CD14-positive monocyte (primary cell): ENCODE measurements at regions not wholly inside any gene's neighbourhood (a gene's known extent, or its start where the extent isn't known, plus 50 kb on each side); places are given as distances from the start of the nearest gene placed in this dataset.

Experiments
- DNase-seq, 3 donors: peaks; one replicate each; pipeline ENCODE4 v3.0.0-alpha.2; 2011 to 2022
- H2AFZ ChIP-seq: 2 replicates; pipeline ENCODE4 v1.6.0; 2012; ENCODE audit warnings: mild to moderate bottlenecking, low read depth, low read length, inconsistent platforms; ENCODE audit not compliant: insufficient read depth, poor library complexity, severe bottlenecking
- H3K27ac ChIP-seq, 2 donors: 1 replicate in 1 of 2; 2 replicates in 1 of 2; pipeline ENCODE4 v1.5.1; 2012 to 2013; ENCODE audit warnings: low read length in 2 of 2, control low read depth in 1 of 2, inconsistent platforms in 1 of 2, low read depth in 1 of 2, mild to moderate bottlenecking in 1 of 2
- H3K27me3 ChIP-seq, 2 donors: one replicate each; pipeline versions ENCODE4 v1.6.0 to v1.6.1; 2011 to 2013; ENCODE audit warnings: low read length in 2 of 2; ENCODE audit not compliant: control insufficient read depth in 2 of 2, insufficient read depth in 2 of 2
- H3K36me3 ChIP-seq, 2 donors: replicated peaks in 1 of 2; 1 replicate in 1 of 2; 2 replicates in 1 of 2; pipeline versions ENCODE4 v1.5.1 to v1.6.1; 2012 to 2013; ENCODE audit warnings: low read length in 2 of 2, control low read depth in 1 of 2, inconsistent platforms in 1 of 2, mild to moderate bottlenecking in 1 of 2; ENCODE audit not compliant: insufficient read depth in 2 of 2, control insufficient read depth in 1 of 2
- H3K4me1 ChIP-seq, 2 donors: 1 replicate in 1 of 2; 2 replicates in 1 of 2; pipeline versions ENCODE4 v1.5.1 to v1.6.1; 2012 to 2013; ENCODE audit warnings: low read length in 2 of 2, control low read depth in 1 of 2, inconsistent platforms in 1 of 2, mild to moderate bottlenecking in 1 of 2, moderate library complexity in 1 of 2; ENCODE audit not compliant: insufficient read depth in 2 of 2, control insufficient read depth in 1 of 2
- H3K4me2 ChIP-seq: replicated peaks from 2 replicates; pipeline ENCODE3; 2012; ENCODE audit warnings: low read length, moderate library complexity, mild to moderate bottlenecking; ENCODE audit not compliant: poor library complexity, severe bottlenecking; ENCODE audit errors: extremely low read depth
- H3K4me3 ChIP-seq, 3 experiments: fragments of 200-600 bp in 1 of 3; sonication (generic) in 1 of 3; replicated peaks in 1 of 3; 1 replicate in 2 of 3; 2 replicates in 1 of 3; pipeline ENCODE4 v1.5.1; 2011 to 2013; ENCODE audit warnings: low read length in 3 of 3, mild to moderate bottlenecking in 3 of 3, control low read depth in 2 of 3, low read depth in 2 of 3, inconsistent platforms in 1 of 3, moderate library complexity in 1 of 3
- H3K79me2 ChIP-seq: 2 replicates; pipeline ENCODE4 v1.6.0; 2012; ENCODE audit warnings: mild to moderate bottlenecking, control low read depth, inconsistent platforms, low read length, moderate library complexity; ENCODE audit not compliant: insufficient read depth
- H3K9ac ChIP-seq: 2 replicates; pipeline ENCODE4 v1.6.0; 2017; ENCODE audit warnings: low read length, mild to moderate bottlenecking; ENCODE audit not compliant: insufficient read depth, poor library complexity, severe bottlenecking
- H3K9me3 ChIP-seq, 2 donors: replicated peaks in 1 of 2; 1 replicate in 1 of 2; 2 replicates in 1 of 2; pipeline versions ENCODE4 v1.5.1 to v1.6.1; 2012 to 2013; ENCODE audit warnings: low read length in 2 of 2, control low read depth in 1 of 2; ENCODE audit not compliant: control insufficient read depth in 1 of 2, insufficient read depth in 1 of 2
- H4K20me1 ChIP-seq: 2 replicates; pipeline ENCODE4 v1.6.0; 2012; ENCODE audit warnings: mild to moderate bottlenecking, low read length, control low read depth, moderate library complexity; ENCODE audit not compliant: insufficient read depth
- H3K27ac Mint-ChIP-seq, 7 donors: one replicate each; pipeline ENCODE4 v1.8.0; 2020; ENCODE audit warnings: mild to moderate bottlenecking in 7 of 7, mixed read lengths in 7 of 7, moderate library complexity in 6 of 7, inconsistent platforms in 2 of 7
- H3K27me3 Mint-ChIP-seq, 3 donors: one replicate each; pipeline ENCODE4 v1.8.0; 2021 to 2022; ENCODE audit warnings: low read depth in 3 of 3, mild to moderate bottlenecking in 3 of 3, mixed read lengths in 3 of 3, moderate library complexity in 3 of 3, inconsistent platforms in 1 of 3
- H3K36me3 Mint-ChIP-seq, 2 donors: one replicate each; pipeline ENCODE4 v1.8.0; 2020; ENCODE audit warnings: mixed read lengths in 2 of 2, inconsistent platforms in 1 of 2, mild to moderate bottlenecking in 1 of 2
- H3K4me1 Mint-ChIP-seq: one replicate; pipeline ENCODE4 v1.8.0; 2020; ENCODE audit warnings: mild to moderate bottlenecking, mixed read lengths
- H3K4me3 Mint-ChIP-seq, 2 donors: one replicate each; pipeline ENCODE4 v1.8.0; 2020; ENCODE audit warnings: mild to moderate bottlenecking in 2 of 2, mixed read lengths in 2 of 2, moderate library complexity in 1 of 2
- H3K9me3 Mint-ChIP-seq, 7 donors: one replicate each; pipeline ENCODE4 v1.8.0; 2020 to 2022; ENCODE audit warnings: mixed read lengths in 7 of 7, mild to moderate bottlenecking in 6 of 7, moderate library complexity in 6 of 7, inconsistent platforms in 2 of 7
- CTCF ChIP-seq: fragments of 200-600 bp; IDR thresholded peaks from one replicate; pipeline ENCODE4 v1.8.0; 2022; ENCODE audit warnings: antibody characterized with exemption, mild to moderate bottlenecking
- WGBS: methylation state at CpG from one replicate; pipeline ENCODE4 v1.1.5; 2013; ENCODE audit warnings: missing lambda C conversion rate; ENCODE audit not compliant: insufficient coverage; 5-methylcytosine and 5-hydroxymethylcytosine counted together
- intact Hi-C, 2 donors: fragments of 100-400 bp; cut with micrococcal nuclease; formaldehyde crosslinking; loops; one replicate each; pipeline versions ENCODE4 v1.15.0 to v1.15.1; 2023

GRCh38 chr6:156438350-156438923, 338.7 kb upstream of the ARID1B start:
- H3K4me2 ChIP-seq, result no peak overlapping the region
- no peaks in the 10 kb centered on the region for H3K79me2 ChIP-seq
- H3K27me3 ChIP-seq, result no peaks in the 10 kb centered on the region
- intact Hi-C loops, result no loop called here
- no peaks in the 10 kb centered on the region for H3K36me3 ChIP-seq
- Mint-ChIP-seq H3K36me3 (no peaks in the 10 kb centered on the region), H3K9me3 (peaks cover 7 to 22% (median 15%) of the 10 kb centered on the region in 7 donors), H3K27ac (no peak overlapping the region), H3K27me3 (peaks cover 0 to 2% (median 0%) of the 10 kb centered on the region in 3 donors), H3K4me3 (no peak overlapping the region), H3K4me1 (no peaks in the 10 kb centered on the region)
- no peak for TF ChIP-seq CTCF
- no peak overlapping the region for H2AFZ ChIP-seq
- no peak overlapping the region for H3K9ac ChIP-seq
- H3K4me1 ChIP-seq, result no peaks in the 10 kb centered on the region
- WGBS, result 82% methylated on average over 2 of the region's 10 CpGs
- peaks cover 3 to 13% of the 10 kb centered on the region in 2 donors for H3K9me3 ChIP-seq
- no peaks in the 10 kb centered on the region for H4K20me1 ChIP-seq
- no peak overlapping the region for H3K27ac ChIP-seq
- no peak for DNase-seq
- H3K4me3 ChIP-seq, result no peak overlapping the region

- no peaks in the 10 kb centered on the region for H3K79me2 ChIP-seq
- H3K27ac Mint-ChIP-seq, result peak overlapping the region in 1 of 7 donors; percentile 25
- TF ChIP-seq CTCF, result no peak
Measured at GRCh38 chr6:156437121-156437879, 339.9 kb upstream of the ARID1B start.

More at GRCh38 chr6:156437121-156437879, 339.9 kb upstream of the ARID1B start:
- Histone ChIP-seq H3K9me3 (peaks cover 3 to 13% of the 10 kb centered on the region in 2 donors), H3K9ac (no peak overlapping the region), H3K36me3 (no peaks in the 10 kb centered on the region), H3K27ac (no peak overlapping the region), H3K4me1 (no peaks in the 10 kb centered on the region), H2AFZ (no peak overlapping the region), H3K4me3 (no peak overlapping the region), H3K4me2 (no peak overlapping the region), H4K20me1 (no peaks in the 10 kb centered on the region), H3K27me3 (no peaks in the 10 kb centered on the region)
- H3K4me1 Mint-ChIP-seq, result no peaks in the 10 kb centered on the region
- no peak for DNase-seq
- WGBS, result 93% methylated on average over 4 of the region's 11 CpGs
- intact Hi-C loops, result no loop called here
- H3K9me3 Mint-ChIP-seq, result peaks cover 5 to 17% (median 12%) of the 10 kb centered on the region in 7 donors
- no peaks in the 10 kb centered on the region for H3K36me3 Mint-ChIP-seq
- no peak overlapping the region for H3K4me3 Mint-ChIP-seq
- H3K27me3 Mint-ChIP-seq, result peaks cover 0 to 3% (median 0%) of the 10 kb centered on the region in 3 donors
